Medulla oblongata (tissue), 1 donor: ENCODE measurements at regions not wholly inside any gene's neighbourhood (a gene's known extent, or its start where the extent isn't known, plus 50 kb on each side); places are given as distances from the start of the nearest gene placed in this dataset.
A peak's percentile ranks its signal among the peaks of the same experiment; 100 is the strongest.

ENCODE experiments used
- DNase-seq: peaks from one replicate; pipeline ENCODE4 v3.0.0-alpha.2; 2015; ENCODE audit errors: extremely low spot score

GRCh38 chr11:33646629-33647028, 54.0 kb downstream of the C11orf91 start:
- DNase-seq: no peak

GRCh38 chr11:33646168-33646567, 54.5 kb downstream of the C11orf91 start:
- no peak for DNase-seq

GRCh38 chr11:33645686-33646085, 54.9 kb downstream of the C11orf91 start:
- no peak for DNase-seq

GRCh38 chr11:33643167-33643824, 57.3 kb downstream of the C11orf91 start:
- DNase-seq: no peak

- no peak for DNase-seq
Measured at GRCh38 chr11:33642461-33643166, 58.0 kb downstream of the C11orf91 start.

- no peak for DNase-seq
Measured at GRCh38 chr11:33640730-33641371, 59.8 kb downstream of the C11orf91 start.

- no peak for DNase-seq
Measured at GRCh38 chr11:33638608-33639007, 62.0 kb downstream of the C11orf91 start.

GRCh38 chr11:33636104-33636503, 64.5 kb downstream of the C11orf91 start:
- DNase-seq: no peak

- no peak for DNase-seq
Measured at GRCh38 chr11:33635161-33635560, 65.5 kb downstream of the C11orf91 start.

- no peak for DNase-seq
Measured at GRCh38 chr11:33634291-33634834, 66.3 kb downstream of the C11orf91 start.

GRCh38 chr11:33633251-33634003, 67.2 kb downstream of the C11orf91 start:
- DNase-seq: no peak

GRCh38 chr11:33631749-33632091, 68.9 kb downstream of the C11orf91 start:
- DNase-seq: no peak

GRCh38 chr11:33630936-33631748, 69.5 kb downstream of the C11orf91 start:
- DNase-seq: no peak

- DNase-seq: no peak
Measured at GRCh38 chr11:33624083-33624482, 76.5 kb downstream of the C11orf91 start.

GRCh38 chr11:33622806-33623205, 77.8 kb downstream of the C11orf91 start:
- no peak for DNase-seq

GRCh38 chr11:33622186-33622585, 78.4 kb downstream of the C11orf91 start:
- no peak for DNase-seq

- DNase-seq: peak; percentile 43
Measured at GRCh38 chr11:33620423-33621171, 80.0 kb downstream of the C11orf91 start.

- no peak for DNase-seq
Measured at GRCh38 chr11:33618956-33619355, 81.7 kb downstream of the C11orf91 start.

- DNase-seq: no peak
Measured at GRCh38 chr11:33618351-33618710, 82.3 kb downstream of the C11orf91 start.

- no peak for DNase-seq
Measured at GRCh38 chr11:33617672-33618350, 82.8 kb downstream of the C11orf91 start.
